Tibial artery (tissue), 4 donors: ENCODE measurements at regions not wholly inside any gene's neighbourhood (a gene's known extent, or its start where the extent isn't known, plus 50 kb on each side); places are given as distances from the start of the nearest gene placed in this dataset.

Source experiments
- DNase-seq, 2 donors: peaks; one replicate each; pipeline ENCODE4 v3.0.0-alpha.2; 2019
- H3K27ac ChIP-seq, 2 donors: fragments of 200-600 bp; sonication (generic) in 1 of 2; 1 replicate in 1 of 2; 2 replicates in 1 of 2; pipeline ENCODE4 v1.5.1; 2018 to 2019; ENCODE audit warnings: mild to moderate bottlenecking in 1 of 2
- H3K27me3 ChIP-seq, 2 donors: fragments of 200-600 bp; sonication (generic) in 1 of 2; one replicate each; pipeline versions ENCODE4 v1.5.1 to v1.6.0; 2016 to 2019
- H3K36me3 ChIP-seq, 3 donors: fragments of 200-600 bp; sonication (generic) in 2 of 3; one replicate each; pipeline ENCODE4 v1.5.1; 2016 to 2019; ENCODE audit warnings: mild to moderate bottlenecking in 2 of 3
- H3K4me1 ChIP-seq, 4 donors: fragments of 200-600 bp; sonication (generic) in 2 of 4; 1 replicate in 3 of 4; 2 replicates in 1 of 4; pipeline ENCODE4 v1.5.1; 2016 to 2019
- H3K4me3 ChIP-seq, 2 donors: fragments of 200-600 bp; sonication (generic) in 1 of 2; 1 replicate in 1 of 2; 2 replicates in 1 of 2; pipeline ENCODE4 v1.5.1; 2018 to 2019; ENCODE audit warnings: mild to moderate bottlenecking in 2 of 2
- H3K9me3 ChIP-seq, 3 donors: fragments of 200-600 bp; sonication (generic) in 1 of 3; one replicate each; pipeline ENCODE4 v1.5.1; 2016 to 2019
- CTCF ChIP-seq, 2 experiments: fragments of 200-600 bp in 1 of 2; fragments of 450-650 bp in 1 of 2; IDR thresholded peaks; one replicate each; pipeline ENCODE4 v1.5.1; 2017 to 2019; ENCODE audit warnings: antibody characterized with exemption in 2 of 2, mild to moderate bottlenecking in 1 of 2, moderate library complexity in 1 of 2
- intact Hi-C: fragments of 100-400 bp; cut with DNase I; formaldehyde crosslinking; loops from one replicate; pipeline ENCODE4 v1.15.0; 2023; ENCODE audit warnings: low total_unique reads

GRCh38 chr13:111908361-111908760 lies 158.6 kb upstream of the SOX1 start:
- DNase-seq: peak in 1 of 2 donors; percentile 46
- no peaks in the 10 kb centered on the region for H3K9me3 ChIP-seq
- intact Hi-C loops: no loop called here

GRCh38 chr13:111908981-111909380 lies 158.0 kb upstream of the SOX1 start:
- Histone ChIP-seq H3K9me3 (no peaks in the 10 kb centered on the region), H3K27me3 (peaks cover 0 to 4% of the 10 kb centered on the region in 2 donors), H3K4me3 (no peak overlapping the region), H3K27ac (no peak overlapping the region), H3K36me3 (no peaks in the 10 kb centered on the region), H3K4me1 (no peaks in the 10 kb centered on the region)
- peak in 1 of 2 donors; percentile 33 for DNase-seq
- intact Hi-C loops: no loop called here
- TF ChIP-seq CTCF (IDR thresholded peaks at IDR 0.05): no peak

More at GRCh38 chr13:111908361-111908760, 158.6 kb upstream of the SOX1 start:
- TF ChIP-seq CTCF (IDR thresholded peaks at IDR 0.05): no peak
- no peak overlapping the region for H3K27ac ChIP-seq
- no peak overlapping the region for H3K4me3 ChIP-seq
- H3K27me3 ChIP-seq: peaks cover 0 to 4% of the 10 kb centered on the region in 2 donors
- H3K4me1 ChIP-seq: no peaks in the 10 kb centered on the region
- H3K36me3 ChIP-seq: no peaks in the 10 kb centered on the region

GRCh38 chr13:111909501-111909900 lies 157.4 kb upstream of the SOX1 start:
- Histone ChIP-seq H3K4me1 (no peaks in the 10 kb centered on the region), H3K27ac (no peak overlapping the region), H3K27me3 (peaks cover 0 to 4% of the 10 kb centered on the region in 2 donors), H3K4me3 (no peak overlapping the region), H3K36me3 (no peaks in the 10 kb centered on the region), H3K9me3 (no peaks in the 10 kb centered on the region)
- intact Hi-C loops: no loop called here
- no peak for TF ChIP-seq CTCF (IDR thresholded peaks at IDR 0.05)
- DNase-seq: peak in 1 of 2 donors; percentile 45

- Histone ChIP-seq H3K9me3 (no peaks in the 10 kb centered on the region), H3K4me3 (no peak overlapping the region), H3K4me1 (no peaks in the 10 kb centered on the region), H3K27ac (no peak overlapping the region), H3K27me3 (peaks cover 0 to 4% of the 10 kb centered on the region in 2 donors), H3K36me3 (no peaks in the 10 kb centered on the region)
- intact Hi-C loops: no loop called here
- peak in 1 of 2 donors; percentile 56 for DNase-seq
- no peak for TF ChIP-seq CTCF (IDR thresholded peaks at IDR 0.05)
Measured at GRCh38 chr13:111909971-111910671, 156.8 kb upstream of the SOX1 start.

- Histone ChIP-seq H3K4me1 (no peaks in the 10 kb centered on the region), H3K9me3 (no peaks in the 10 kb centered on the region), H3K27me3 (peaks cover 0 to 4% of the 10 kb centered on the region in 2 donors), H3K4me3 (no peak overlapping the region), H3K27ac (no peak overlapping the region), H3K36me3 (no peaks in the 10 kb centered on the region)
- no peak for TF ChIP-seq CTCF (IDR thresholded peaks at IDR 0.05)
- intact Hi-C loops: no loop called here
- peak in 1 of 2 donors; percentile 37 for DNase-seq
Measured at GRCh38 chr13:111911121-111911720, 155.7 kb upstream of the SOX1 start.
